SHP77 treated with DMSO at 0.1 percent for 48 hours (cell line): ENCODE measurements at regions not wholly inside any gene's neighbourhood (a gene's known extent, or its start where the extent isn't known, plus 50 kb on each side); places are given as distances from the start of the nearest gene placed in this dataset.

ENCODE experiments used
- DNase-seq: peaks from one replicate; lab custom pipeline; 2025; lab: John Stamatoyannopoulos, UW

GRCh38 chr11:130583801-130584211 is 135.4 kb downstream of the ADAMTS15 start:
- DNase-seq = no peak

- no peak for DNase-seq
Observed at GRCh38 chr11:130585545-130585944, 137.1 kb downstream of the ADAMTS15 start.

- no peak for DNase-seq
Observed at GRCh38 chr11:130587658-130588057, 139.2 kb downstream of the ADAMTS15 start.

GRCh38 chr11:130588471-130588870 is 140.0 kb downstream of the ADAMTS15 start:
- DNase-seq = no peak

GRCh38 chr11:130592056-130592455 is 143.6 kb downstream of the ADAMTS15 start:
- DNase-seq = no peak

- no peak for DNase-seq
Observed at GRCh38 chr11:130593064-130593463, 144.6 kb downstream of the ADAMTS15 start.

GRCh38 chr11:130598433-130598832 is 150.0 kb downstream of the ADAMTS15 start:
- DNase-seq = no peak

GRCh38 chr11:130599073-130599654 is 150.7 kb downstream of the ADAMTS15 start:
- no peak for DNase-seq

- no peak for DNase-seq
Observed at GRCh38 chr11:130600139-130600538, 151.7 kb downstream of the ADAMTS15 start.

- no peak for DNase-seq
Observed at GRCh38 chr11:130600616-130601015, 152.2 kb downstream of the ADAMTS15 start.

GRCh38 chr11:130601141-130601540 is 152.7 kb downstream of the ADAMTS15 start:
- no peak for DNase-seq

GRCh38 chr11:130601764-130602460 is 153.5 kb downstream of the ADAMTS15 start:
- no peak for DNase-seq

- no peak for DNase-seq
Observed at GRCh38 chr11:130602641-130603334, 154.3 kb downstream of the ADAMTS15 start.

GRCh38 chr11:130603335-130603906 is 155.0 kb downstream of the ADAMTS15 start:
- no peak for DNase-seq

GRCh38 chr11:130604606-130605005 is 156.2 kb downstream of the ADAMTS15 start:
- DNase-seq = no peak

- no peak for DNase-seq
Observed at GRCh38 chr11:130606178-130606577, 157.7 kb downstream of the ADAMTS15 start.

GRCh38 chr11:130606781-130607511 is 158.5 kb downstream of the ADAMTS15 start:
- DNase-seq = no peak

- no peak for DNase-seq
Observed at GRCh38 chr11:130608287-130608686, 159.8 kb downstream of the ADAMTS15 start.

GRCh38 chr11:130609121-130610035 is 160.9 kb downstream of the ADAMTS15 start:
- DNase-seq = no peak

GRCh38 chr11:130611791-130612251 is 163.4 kb downstream of the ADAMTS15 start:
- no peak for DNase-seq

- no peak for DNase-seq
Observed at GRCh38 chr11:130612291-130612851, 163.9 kb downstream of the ADAMTS15 start.
